Stimulated activated memory B cell treated with anti-CD40 and anti-IgM and Interleukin-4, amounts not matched to agents 10 μg/mL and 1 μg/mL and 100 μg/mL, for 72 hours (primary cell): ENCODE measurements at regions not wholly inside any gene's neighbourhood (a gene's known extent, or its start where the extent isn't known, plus 50 kb on each side); places are given as distances from the start of the nearest gene placed in this dataset.
A peak's percentile ranks its signal among the peaks of the same experiment; 100 is the strongest.

ENCODE experiments used
- ATAC-seq: fragments of 150-1000 bp; cut with Tn5 transposase; 2 replicates; pipeline ENCODE4 v1.10.0; 2021
- H3K27ac Mint-ChIP-seq: one replicate; pipeline ENCODE4 v1.8.0; 2022; ENCODE audit warnings: mild to moderate bottlenecking, mixed read lengths
- H3K27me3 Mint-ChIP-seq: one replicate; pipeline ENCODE4 v1.8.0; 2022; ENCODE audit warnings: mixed read lengths
- H3K36me3 Mint-ChIP-seq: one replicate; pipeline ENCODE4 v1.8.0; 2022; ENCODE audit warnings: mixed read lengths
- H3K4me1 Mint-ChIP-seq: one replicate; pipeline ENCODE4 v1.8.0; 2022; ENCODE audit warnings: mixed read lengths
- H3K4me3 Mint-ChIP-seq: one replicate; pipeline ENCODE4 v1.8.0; 2022; ENCODE audit warnings: mild to moderate bottlenecking, moderate library complexity, mixed read lengths
- H3K9me3 Mint-ChIP-seq: one replicate; pipeline ENCODE4 v1.8.0; 2022; ENCODE audit warnings: mixed read lengths

DNA sequence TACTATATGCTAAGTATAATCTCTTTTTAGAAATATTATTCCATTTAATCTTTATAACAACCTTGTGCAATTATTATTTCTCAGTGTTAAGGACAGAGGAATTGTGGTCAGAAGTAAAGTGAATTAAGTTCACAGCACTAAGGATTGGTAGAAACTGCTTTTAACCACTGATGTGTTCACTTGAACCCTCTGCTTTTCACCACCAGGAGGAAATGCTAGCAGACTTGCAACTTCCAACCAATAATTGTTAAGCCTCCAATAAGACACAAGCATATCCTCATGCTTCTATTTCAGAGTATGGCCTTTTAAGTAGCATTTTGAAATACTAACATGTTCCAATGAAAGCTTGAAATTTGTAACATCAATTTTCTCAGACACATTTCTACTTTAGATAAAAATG, 527.4 kb downstream of the SI start:
- Mint-ChIP-seq H3K27me3 (no peaks in the 10 kb centered on the region), H3K9me3 (peaks cover 13% of the 10 kb centered on the region), H3K4me3 (no peak overlapping the region), H3K4me1 (no peaks in the 10 kb centered on the region), H3K36me3 (no peaks in the 10 kb centered on the region), H3K27ac (no peak overlapping the region)
- no peak for ATAC-seq

DNA sequence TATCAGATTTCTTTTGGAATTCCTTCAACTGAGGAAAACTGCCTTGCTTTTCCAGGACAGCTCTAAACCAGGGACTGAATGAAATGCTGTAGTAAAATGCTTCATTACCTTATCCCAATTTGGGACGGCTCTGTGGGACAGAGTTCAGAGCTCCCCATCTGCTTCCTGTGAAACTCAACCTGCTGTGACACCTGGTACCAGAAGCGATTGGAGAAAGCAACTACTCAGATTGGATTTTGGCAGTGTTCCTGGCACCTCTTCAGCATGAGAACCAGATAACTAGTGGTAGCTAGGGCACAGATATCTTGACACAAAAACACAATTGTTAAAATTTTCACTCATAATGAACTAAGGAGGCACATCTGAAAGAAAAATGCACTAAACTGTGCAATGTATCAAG, 539.1 kb downstream of the SI start:
- Mint-ChIP-seq H3K27me3 (no peaks in the 10 kb centered on the region), H3K9me3 (peaks cover 5% of the 10 kb centered on the region), H3K4me1 (no peaks in the 10 kb centered on the region), H3K4me3 (no peak overlapping the region), H3K36me3 (no peaks in the 10 kb centered on the region), H3K27ac (no peak overlapping the region)
- ATAC-seq = no peak

DNA sequence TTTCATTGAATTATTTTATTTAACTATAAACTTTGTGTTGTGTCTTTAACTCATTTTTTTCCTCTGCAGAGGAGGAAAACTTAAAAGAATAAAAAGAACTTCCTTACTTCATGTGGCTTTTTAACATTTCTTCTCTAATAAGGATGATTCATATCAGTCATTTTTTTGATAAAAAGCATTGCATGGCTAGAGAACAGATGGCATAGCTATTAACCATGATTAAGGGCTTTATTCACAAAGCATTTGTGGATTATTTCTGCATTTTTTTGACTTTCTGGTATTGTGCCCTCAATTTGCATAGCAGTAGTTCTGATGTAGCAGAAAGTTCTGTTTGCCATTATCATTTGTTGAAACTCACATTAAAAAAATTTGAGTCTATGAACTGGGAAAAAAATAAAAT, 540.8 kb downstream of the SI start:
- no peaks in the 10 kb centered on the region for H3K4me1 Mint-ChIP-seq
- H3K36me3 Mint-ChIP-seq = no peaks in the 10 kb centered on the region
- no peak overlapping the region for H3K4me3 Mint-ChIP-seq
- no peaks in the 10 kb centered on the region for H3K9me3 Mint-ChIP-seq
- no peak for ATAC-seq
- H3K27ac Mint-ChIP-seq = no peak overlapping the region
- H3K27me3 Mint-ChIP-seq = no peaks in the 10 kb centered on the region

DNA sequence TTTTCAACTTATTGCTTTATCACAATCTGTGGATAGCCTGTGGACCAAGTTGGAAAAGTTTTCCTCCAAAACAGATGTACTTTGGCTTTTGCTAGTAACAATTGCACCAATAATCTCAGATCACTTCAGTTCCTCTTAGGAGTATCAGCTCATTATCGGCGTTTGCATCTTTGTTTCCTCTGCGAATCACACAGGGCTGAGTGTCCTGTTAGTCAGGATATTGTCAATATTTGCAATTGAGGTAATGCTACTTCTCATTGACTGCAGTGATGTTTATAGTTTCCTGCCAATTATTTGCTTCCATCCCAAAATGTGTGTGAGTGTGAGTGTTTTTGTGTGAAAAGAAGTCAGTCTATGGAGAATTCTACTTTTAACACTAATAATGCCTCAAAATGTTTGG, 545.0 kb downstream of the SI start:
- Mint-ChIP-seq H3K36me3 (no peaks in the 10 kb centered on the region), H3K9me3 (peaks cover 4% of the 10 kb centered on the region), H3K4me3 (no peak overlapping the region), H3K4me1 (no peaks in the 10 kb centered on the region), H3K27ac (no peak overlapping the region), H3K27me3 (no peaks in the 10 kb centered on the region)
- no peak for ATAC-seq

DNA sequence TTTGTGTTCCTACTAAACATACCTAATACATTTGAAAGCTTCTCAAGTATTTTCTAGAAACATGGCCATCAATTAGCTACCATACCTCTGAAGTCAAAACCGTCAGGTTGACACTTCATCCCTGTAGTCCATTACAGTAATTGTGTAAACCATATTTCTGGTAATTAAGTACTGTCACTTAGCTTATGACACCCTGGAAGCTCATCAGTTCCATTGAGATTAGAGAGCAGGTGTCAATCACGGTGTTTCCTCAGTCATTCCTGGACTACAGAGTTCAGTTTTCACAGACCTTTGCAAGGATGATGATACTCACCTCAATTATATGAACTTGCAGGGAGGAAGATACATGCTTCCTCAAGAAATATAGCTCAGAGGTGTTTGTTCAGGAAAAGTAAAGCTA, 552.0 kb downstream of the SI start:
- no peak for ATAC-seq
- H3K27ac Mint-ChIP-seq = no peak overlapping the region
- no peaks in the 10 kb centered on the region for H3K27me3 Mint-ChIP-seq
- H3K9me3 Mint-ChIP-seq = peaks cover 9% of the 10 kb centered on the region
- no peak overlapping the region for H3K4me3 Mint-ChIP-seq
- no peaks in the 10 kb centered on the region for H3K4me1 Mint-ChIP-seq
- H3K36me3 Mint-ChIP-seq = no peaks in the 10 kb centered on the region

DNA sequence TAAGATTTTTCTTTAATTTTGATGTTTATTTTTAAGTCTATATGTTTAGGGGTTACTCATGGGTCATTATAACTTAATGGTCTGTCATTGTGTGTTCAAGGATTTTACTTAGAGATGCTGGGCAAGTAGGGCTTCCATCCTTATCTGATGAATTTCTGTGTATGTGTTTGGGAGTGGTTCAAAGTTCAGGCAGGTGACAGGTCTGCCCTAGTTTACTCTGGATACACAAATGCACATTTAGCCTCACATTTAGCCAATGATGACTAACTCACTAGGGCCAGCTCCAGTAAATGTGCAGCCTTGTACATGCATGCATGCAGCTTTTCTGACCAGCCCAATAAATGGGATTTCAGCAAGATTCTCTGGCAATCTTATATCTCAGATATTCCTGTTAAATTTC, 554.1 kb downstream of the SI start:
- H3K27me3 Mint-ChIP-seq = no peaks in the 10 kb centered on the region
- no peak overlapping the region for H3K4me3 Mint-ChIP-seq
- peaks cover 5% of the 10 kb centered on the region for H3K9me3 Mint-ChIP-seq
- H3K36me3 Mint-ChIP-seq = no peaks in the 10 kb centered on the region
- no peaks in the 10 kb centered on the region for H3K4me1 Mint-ChIP-seq
- ATAC-seq = no peak
- H3K27ac Mint-ChIP-seq = no peak overlapping the region

DNA sequence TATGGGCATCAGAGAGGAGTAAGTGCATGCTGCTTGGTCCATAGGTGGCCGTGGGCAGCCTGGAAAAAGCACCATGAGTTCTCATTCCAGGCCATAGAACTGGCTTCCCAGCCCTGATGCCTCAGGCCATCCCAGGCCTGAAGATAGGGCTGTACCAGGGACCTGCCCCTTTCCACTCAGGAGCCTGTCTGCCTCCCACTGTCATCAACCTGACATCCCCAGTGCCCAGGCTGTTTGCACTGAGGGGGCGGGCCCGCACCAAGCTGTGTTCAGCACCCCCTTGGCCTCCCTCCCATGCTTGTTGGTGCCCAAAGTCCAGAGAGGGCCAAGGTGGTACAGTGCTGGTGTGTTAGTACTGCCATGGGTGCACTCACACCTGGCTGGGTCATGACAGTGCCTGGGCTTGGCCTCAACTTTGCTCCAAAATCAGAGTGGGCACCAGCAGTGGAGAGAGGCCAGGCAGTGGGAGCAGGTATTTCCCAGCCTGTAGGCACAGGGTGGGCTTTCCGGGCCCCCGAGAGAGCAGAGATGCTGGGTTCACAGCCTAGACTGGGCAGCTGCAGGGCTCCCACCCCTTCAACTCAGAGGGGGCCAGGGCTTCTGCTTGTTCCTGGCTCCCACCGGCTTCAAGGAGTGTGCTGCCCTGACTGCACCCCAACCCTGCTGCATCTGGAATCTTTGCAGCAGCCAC, 556.1 kb downstream of the SI start:
- no peaks in the 10 kb centered on the region for H3K36me3 Mint-ChIP-seq
- no peaks in the 10 kb centered on the region for H3K4me1 Mint-ChIP-seq
- no peak overlapping the region for H3K27ac Mint-ChIP-seq
- H3K9me3 Mint-ChIP-seq = peaks cover 5% of the 10 kb centered on the region
- peak; percentile 34 for ATAC-seq
- H3K27me3 Mint-ChIP-seq = no peaks in the 10 kb centered on the region
- no peak overlapping the region for H3K4me3 Mint-ChIP-seq

DNA sequence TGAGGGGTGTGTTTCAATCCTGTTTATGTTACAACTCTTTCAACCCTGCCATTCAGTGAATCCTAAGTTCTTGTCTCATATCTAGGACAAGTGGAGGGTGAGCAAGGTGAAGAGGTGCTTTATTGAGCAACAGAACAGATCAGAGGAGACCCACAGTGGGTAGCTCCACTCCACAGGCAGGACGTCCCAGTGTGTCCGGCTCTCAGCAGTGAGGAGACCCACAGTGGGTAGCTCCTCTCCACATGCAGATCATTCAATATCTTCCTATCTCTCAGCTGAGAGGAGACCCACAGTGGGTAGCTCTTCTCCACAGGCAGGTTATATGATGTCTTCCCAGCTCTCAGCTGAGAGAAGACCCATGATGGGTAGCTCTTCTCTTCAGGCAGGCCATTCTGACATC, 556.7 kb downstream of the SI start:
- Mint-ChIP-seq H3K27me3 (no peaks in the 10 kb centered on the region), H3K9me3 (peaks cover 6% of the 10 kb centered on the region), H3K36me3 (no peaks in the 10 kb centered on the region), H3K4me3 (no peak overlapping the region), H3K4me1 (no peaks in the 10 kb centered on the region), H3K27ac (no peak overlapping the region)
- no peak for ATAC-seq

DNA sequence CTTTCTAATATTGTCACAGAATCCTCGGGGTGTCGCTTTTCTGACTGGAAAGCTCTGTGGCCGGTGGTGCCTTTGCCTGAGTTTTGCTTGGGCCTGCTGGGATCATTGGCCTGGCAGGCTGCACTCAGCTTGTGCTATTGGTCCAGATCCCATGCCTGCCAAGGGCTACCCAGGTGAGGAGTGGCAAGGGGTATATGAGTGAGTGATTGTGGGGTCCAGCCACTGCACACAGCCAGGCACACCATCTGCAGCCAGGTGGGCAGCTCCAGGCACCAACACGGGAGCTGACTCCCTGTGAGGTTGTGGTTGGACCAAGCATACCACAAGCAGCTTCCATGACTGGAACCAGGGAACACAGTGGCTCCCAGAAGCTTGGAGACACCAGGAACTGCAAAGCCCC, 557.2 kb downstream of the SI start:
- no peak overlapping the region for H3K4me3 Mint-ChIP-seq
- ATAC-seq = no peak
- H3K36me3 Mint-ChIP-seq = no peaks in the 10 kb centered on the region
- peaks cover 10% of the 10 kb centered on the region for H3K9me3 Mint-ChIP-seq
- no peaks in the 10 kb centered on the region for H3K4me1 Mint-ChIP-seq
- H3K27me3 Mint-ChIP-seq = no peaks in the 10 kb centered on the region
- H3K27ac Mint-ChIP-seq = no peak overlapping the region

DNA sequence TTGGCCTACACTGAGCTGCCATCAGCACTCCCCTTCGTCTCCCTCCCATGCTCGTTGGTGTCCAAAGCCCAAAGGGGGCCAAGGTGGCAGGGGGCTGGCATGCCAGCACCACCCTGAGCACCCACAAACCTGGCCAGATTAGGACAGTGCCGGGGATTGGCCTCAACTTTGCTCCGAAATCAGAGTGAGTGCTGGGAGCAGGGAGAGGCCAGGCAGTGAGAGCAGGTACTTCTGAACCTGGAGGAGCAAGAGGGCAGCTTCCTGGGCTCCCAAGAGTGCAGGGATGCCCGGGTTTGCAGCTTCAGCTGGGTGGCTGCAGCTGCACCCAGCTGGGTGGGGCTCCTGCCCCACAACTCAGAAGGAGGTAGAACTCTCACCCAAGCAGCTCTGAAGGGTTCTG, 563.0 kb downstream of the SI start:
- H3K9me3 Mint-ChIP-seq = peaks cover 8% of the 10 kb centered on the region
- no peak overlapping the region for H3K4me3 Mint-ChIP-seq
- no peaks in the 10 kb centered on the region for H3K4me1 Mint-ChIP-seq
- H3K27me3 Mint-ChIP-seq = no peaks in the 10 kb centered on the region
- no peak for ATAC-seq
- no peak overlapping the region for H3K27ac Mint-ChIP-seq
- H3K36me3 Mint-ChIP-seq = no peaks in the 10 kb centered on the region

DNA sequence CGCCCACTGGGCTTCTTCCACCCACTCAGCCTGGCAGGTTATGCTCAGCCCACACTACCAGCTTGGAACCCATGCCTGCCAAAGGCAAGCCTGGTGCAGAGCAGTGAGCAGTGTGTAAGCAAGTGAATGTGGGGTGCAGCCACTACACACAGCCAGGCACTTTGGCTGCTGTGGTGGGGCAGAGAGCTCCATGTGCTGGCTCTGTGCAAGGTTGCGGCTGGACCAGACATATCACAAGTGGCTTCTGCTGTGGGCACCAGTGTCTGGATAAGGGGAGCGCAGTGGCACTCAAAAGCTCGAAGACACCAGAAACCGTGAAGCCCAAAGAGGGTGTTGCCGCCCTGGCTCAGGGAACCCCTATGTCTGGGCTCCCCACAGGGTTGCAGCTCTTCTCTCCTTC, 563.7 kb downstream of the SI start:
- ATAC-seq = peak; percentile 12
- Mint-ChIP-seq H3K36me3 (no peaks in the 10 kb centered on the region), H3K9me3 (peaks cover 8% of the 10 kb centered on the region), H3K27me3 (no peaks in the 10 kb centered on the region), H3K4me1 (no peaks in the 10 kb centered on the region), H3K4me3 (no peak overlapping the region), H3K27ac (no peak overlapping the region)

DNA sequence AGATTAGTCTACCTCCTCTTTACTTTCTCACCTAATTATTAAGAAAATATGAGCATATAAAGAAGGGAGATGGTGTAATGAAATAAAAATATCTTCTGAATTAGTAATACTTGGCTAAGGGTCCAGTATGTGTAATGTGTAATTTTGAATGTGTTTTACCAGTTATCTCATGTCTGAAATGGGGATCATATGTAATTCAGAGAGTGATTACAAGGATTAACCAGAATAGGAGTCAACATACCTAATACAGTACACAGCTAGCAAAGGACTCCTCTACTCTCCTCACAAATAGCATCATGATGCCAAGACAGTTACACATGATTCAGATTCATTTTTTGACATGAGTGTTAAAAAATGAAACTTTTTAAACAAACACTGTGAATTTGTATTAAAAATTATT, 570.4 kb downstream of the SI start:
- Mint-ChIP-seq H3K4me1 (no peaks in the 10 kb centered on the region), H3K27ac (no peak overlapping the region), H3K4me3 (no peak overlapping the region), H3K9me3 (peaks cover 10% of the 10 kb centered on the region), H3K36me3 (no peaks in the 10 kb centered on the region), H3K27me3 (no peaks in the 10 kb centered on the region)
- no peak for ATAC-seq

DNA sequence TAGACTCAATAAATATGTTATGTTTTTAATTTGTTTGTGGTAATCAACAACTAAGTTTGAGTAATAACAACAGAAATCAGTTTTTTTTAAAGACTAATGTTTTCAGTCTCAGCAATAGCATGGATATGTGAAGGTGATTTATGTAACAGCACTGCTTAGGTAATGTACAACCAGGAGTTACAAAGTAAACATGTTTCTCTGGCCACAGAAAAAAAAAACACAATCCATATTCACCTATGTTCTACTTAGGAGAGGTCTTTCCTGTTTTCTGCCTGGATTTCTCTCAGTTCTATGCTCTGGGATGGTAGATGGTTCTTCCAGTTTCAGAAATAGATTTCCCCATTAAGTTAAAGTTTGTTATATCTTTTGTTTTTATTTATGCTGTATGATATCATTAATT, 579.4 kb downstream of the SI start:
- H3K9me3 Mint-ChIP-seq = peaks cover 2% of the 10 kb centered on the region
- no peaks in the 10 kb centered on the region for H3K27me3 Mint-ChIP-seq
- H3K36me3 Mint-ChIP-seq = no peaks in the 10 kb centered on the region
- H3K4me3 Mint-ChIP-seq = no peak overlapping the region
- no peak overlapping the region for H3K27ac Mint-ChIP-seq
- H3K4me1 Mint-ChIP-seq = no peaks in the 10 kb centered on the region
- ATAC-seq = no peak

DNA sequence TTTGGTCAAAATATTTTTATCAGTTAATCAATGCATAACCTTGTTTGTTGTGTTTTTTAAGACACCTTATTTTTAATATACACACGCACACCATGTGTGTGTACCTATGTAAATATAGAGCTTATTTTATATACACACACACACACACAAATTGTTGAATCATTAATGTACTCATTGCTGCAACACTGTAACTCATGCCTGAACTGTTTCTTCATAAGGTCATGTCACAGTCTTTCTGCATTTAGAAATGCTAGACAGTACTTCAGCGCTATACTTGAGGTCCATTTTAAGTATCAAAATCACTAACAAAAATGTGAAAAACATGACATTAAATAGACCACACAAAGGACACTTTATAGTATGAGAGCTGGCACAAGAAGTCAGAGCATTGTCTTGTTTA, 589.4 kb downstream of the SI start:
- no peak for ATAC-seq
- H3K9me3 Mint-ChIP-seq = peaks cover 3% of the 10 kb centered on the region
- H3K27ac Mint-ChIP-seq = no peak overlapping the region
- no peaks in the 10 kb centered on the region for H3K4me1 Mint-ChIP-seq
- no peak overlapping the region for H3K4me3 Mint-ChIP-seq
- H3K36me3 Mint-ChIP-seq = no peaks in the 10 kb centered on the region
- H3K27me3 Mint-ChIP-seq = no peaks in the 10 kb centered on the region

DNA sequence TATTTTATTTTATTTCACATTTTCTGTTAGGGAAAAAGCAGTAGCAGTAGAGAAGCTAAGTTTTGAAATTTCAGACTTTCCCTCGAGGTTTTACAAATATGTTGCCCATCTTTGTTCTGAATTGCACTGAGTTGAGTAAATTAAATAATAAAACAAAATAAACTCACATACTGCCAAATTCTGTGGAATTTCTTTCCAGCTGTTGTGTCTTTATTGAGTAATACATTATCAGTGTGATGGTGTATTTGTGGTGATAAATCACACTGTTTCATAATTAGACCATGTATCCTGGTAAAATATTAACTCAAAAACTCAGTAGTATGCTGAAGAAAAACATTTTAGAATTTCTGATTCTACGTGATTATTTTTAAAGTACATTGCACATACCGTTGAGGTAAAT, 592.1 kb downstream of the SI start:
- no peaks in the 10 kb centered on the region for H3K4me1 Mint-ChIP-seq
- no peaks in the 10 kb centered on the region for H3K36me3 Mint-ChIP-seq
- H3K27me3 Mint-ChIP-seq = no peaks in the 10 kb centered on the region
- H3K4me3 Mint-ChIP-seq = no peak overlapping the region
- no peak overlapping the region for H3K27ac Mint-ChIP-seq
- H3K9me3 Mint-ChIP-seq = peaks cover 6% of the 10 kb centered on the region
- ATAC-seq = no peak

DNA sequence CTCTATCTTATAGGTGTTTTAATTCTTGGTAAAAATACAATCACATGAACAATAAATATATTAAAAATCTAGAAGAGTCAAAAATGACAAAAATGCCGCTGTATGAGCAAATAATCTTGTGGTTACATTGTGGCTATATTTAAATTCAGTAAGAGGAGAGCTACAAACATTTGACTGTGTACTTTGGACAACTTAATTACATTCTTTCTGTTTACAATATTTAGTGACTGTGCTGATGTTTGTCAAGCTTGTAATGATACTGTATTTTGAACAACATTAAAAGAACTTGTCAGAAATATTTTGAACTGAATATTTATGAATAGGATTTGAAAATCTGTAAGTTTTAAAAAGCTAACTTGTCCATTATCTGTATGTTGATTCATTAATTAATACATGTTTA, 598.3 kb downstream of the SI start:
- no peak for ATAC-seq
- Mint-ChIP-seq H3K4me3 (no peak overlapping the region), H3K27me3 (no peaks in the 10 kb centered on the region)

DNA sequence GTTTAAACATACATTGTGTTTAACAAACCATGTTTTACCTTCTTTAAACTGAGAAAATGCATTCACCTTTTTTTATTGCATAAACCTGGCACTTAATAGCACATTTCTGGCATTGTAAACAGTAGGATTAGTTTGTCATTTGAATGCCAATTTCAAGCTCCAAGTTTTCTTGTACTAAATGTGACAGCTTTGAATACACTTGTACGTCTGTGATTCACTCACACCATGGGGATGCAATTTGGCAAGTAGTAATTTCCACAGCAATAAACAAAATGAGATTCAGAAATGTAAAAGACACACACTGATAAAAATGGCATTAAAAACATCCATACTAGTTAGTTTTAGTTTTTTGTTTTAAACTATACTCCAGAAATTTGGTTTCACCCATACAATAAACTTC, 598.9 kb downstream of the SI start:
- no peak overlapping the region for H3K4me3 Mint-ChIP-seq
- no peaks in the 10 kb centered on the region for H3K4me1 Mint-ChIP-seq
- H3K27me3 Mint-ChIP-seq = no peaks in the 10 kb centered on the region
- H3K9me3 Mint-ChIP-seq = peaks cover 8% of the 10 kb centered on the region
- no peaks in the 10 kb centered on the region for H3K36me3 Mint-ChIP-seq
- no peak for ATAC-seq
- H3K27ac Mint-ChIP-seq = no peak overlapping the region

More for the DNA sequence above, 598.3 kb downstream of the SI start:
- Mint-ChIP-seq H3K9me3 (peaks cover 5% of the 10 kb centered on the region), H3K36me3 (no peaks in the 10 kb centered on the region), H3K27ac (no peak overlapping the region), H3K4me1 (no peaks in the 10 kb centered on the region)
